ENCODE measurements at regions not wholly inside any gene's neighbourhood (a gene's known extent, or its start where the extent isn't known, plus 50 kb on each side); places are given as distances from the start of the nearest gene placed in this dataset.

GRCh38 chr13:21777813-21778212 is 106.9 kb downstream of the FGF9 start:
- H3K4me3 ChIP-seq (ENCODE audit: low read length), result no peak overlapping the region
- no peak for TF ChIP-seq CTCF (conservative IDR thresholded peaks at IDR 0.05)

GRCh38 chr13:21782736-21783135 is 111.9 kb downstream of the FGF9 start:
- H3K4me1 ChIP-seq (ENCODE audit: control insufficient read depth, insufficient read depth, low read length), result no peaks in the 10 kb centered on the region
- H3K36me3 ChIP-seq (ENCODE audit: control insufficient read depth, insufficient read depth, low read length), result no peaks in the 10 kb centered on the region
- Mint-ChIP-seq H3K27ac (no peak overlapping the region), H3K4me3 (no peak overlapping the region), H3K9me3 (no peaks in the 10 kb centered on the region), H3K36me3 (ENCODE audit: low read depth) (no peaks in the 10 kb centered on the region), H3K27me3 (ENCODE audit: insufficient read depth) (no peaks in the 10 kb centered on the region), H3K4me1 (no peaks in the 10 kb centered on the region)
- TF ChIP-seq CTCF (conservative IDR thresholded peaks at IDR 0.05), result no peak
- WGBS, 2 experiments (ENCODE audit: insufficient coverage in 1 of 2, insufficient read length in 1 of 2), result 88 to 100% methylated on average over 2 of the region's 2 CpGs
- H3K27me3 ChIP-seq (ENCODE audit: control insufficient read depth, insufficient read depth, low read length, poor library complexity, severe bottlenecking), result no peaks in the 10 kb centered on the region
- no peak overlapping the region for H3K9ac ChIP-seq (ENCODE audit: extremely low read depth, low read length, poor library complexity, severe bottlenecking)
- no peak overlapping the region for H3K4me3 ChIP-seq (ENCODE audit: low read length)
- no peak overlapping the region for H3K27ac ChIP-seq (ENCODE audit: low read depth, low read length)
- no peaks in the 10 kb centered on the region for H3K9me3 ChIP-seq (ENCODE audit: control insufficient read depth, low read length)
- DNase-seq, result no peak

More at GRCh38 chr13:21777813-21778212, 106.9 kb downstream of the FGF9 start:
- Mint-ChIP-seq H3K9me3 (peaks cover 3% of the 10 kb centered on the region), H3K27me3 (ENCODE audit: insufficient read depth) (no peaks in the 10 kb centered on the region), H3K36me3 (ENCODE audit: low read depth) (no peaks in the 10 kb centered on the region), H3K27ac (no peak overlapping the region), H3K4me3 (no peak overlapping the region), H3K4me1 (no peaks in the 10 kb centered on the region)
- no peak overlapping the region for H3K9ac ChIP-seq (ENCODE audit: extremely low read depth, low read length, poor library complexity, severe bottlenecking)
- H3K27ac ChIP-seq (ENCODE audit: low read depth, low read length), result no peak overlapping the region
- no peaks in the 10 kb centered on the region for H3K36me3 ChIP-seq (ENCODE audit: control insufficient read depth, insufficient read depth, low read length)
- no peaks in the 10 kb centered on the region for H3K9me3 ChIP-seq (ENCODE audit: control insufficient read depth, low read length)
- no peaks in the 10 kb centered on the region for H3K27me3 ChIP-seq (ENCODE audit: control insufficient read depth, insufficient read depth, low read length, poor library complexity, severe bottlenecking)
- no peak for DNase-seq
- no peaks in the 10 kb centered on the region for H3K4me1 ChIP-seq (ENCODE audit: control insufficient read depth, insufficient read depth, low read length)
- 90 to 100% methylated on average over 1 of the region's 3 CpGs for WGBS, 2 experiments (ENCODE audit: insufficient coverage in 1 of 2, insufficient read length in 1 of 2)

GRCh38 chr13:21785990-21786389 is 115.1 kb downstream of the FGF9 start:
- no peaks in the 10 kb centered on the region for H3K4me1 ChIP-seq (ENCODE audit: control insufficient read depth, insufficient read depth, low read length)
- DNase-seq, result no peak
- Mint-ChIP-seq H3K27me3 (ENCODE audit: insufficient read depth) (no peaks in the 10 kb centered on the region), H3K27ac (no peak overlapping the region), H3K4me3 (no peak overlapping the region), H3K4me1 (no peaks in the 10 kb centered on the region), H3K36me3 (ENCODE audit: low read depth) (no peaks in the 10 kb centered on the region), H3K9me3 (peaks cover under 1% of the 10 kb centered on the region)
- 71 to 95% methylated on average over 1 to 2 of the region's 2 CpGs for WGBS, 2 experiments (ENCODE audit: insufficient coverage in 1 of 2, insufficient read length in 1 of 2)
- TF ChIP-seq CTCF (conservative IDR thresholded peaks at IDR 0.05), result no peak
- no peak overlapping the region for H3K27ac ChIP-seq (ENCODE audit: low read depth, low read length)
- no peaks in the 10 kb centered on the region for H3K36me3 ChIP-seq (ENCODE audit: control insufficient read depth, insufficient read depth, low read length)
- no peaks in the 10 kb centered on the region for H3K27me3 ChIP-seq (ENCODE audit: control insufficient read depth, insufficient read depth, low read length, poor library complexity, severe bottlenecking)
- no peak overlapping the region for H3K4me3 ChIP-seq (ENCODE audit: low read length)
- no peaks in the 10 kb centered on the region for H3K9me3 ChIP-seq (ENCODE audit: control insufficient read depth, low read length)
- H3K9ac ChIP-seq (ENCODE audit: extremely low read depth, low read length, poor library complexity, severe bottlenecking), result no peak overlapping the region
